ENCODE measurements at regions not wholly inside any gene's neighbourhood (a gene's known extent, or its start where the extent isn't known, plus 50 kb on each side); places are given as distances from the start of the nearest gene placed in this dataset.

DNA sequence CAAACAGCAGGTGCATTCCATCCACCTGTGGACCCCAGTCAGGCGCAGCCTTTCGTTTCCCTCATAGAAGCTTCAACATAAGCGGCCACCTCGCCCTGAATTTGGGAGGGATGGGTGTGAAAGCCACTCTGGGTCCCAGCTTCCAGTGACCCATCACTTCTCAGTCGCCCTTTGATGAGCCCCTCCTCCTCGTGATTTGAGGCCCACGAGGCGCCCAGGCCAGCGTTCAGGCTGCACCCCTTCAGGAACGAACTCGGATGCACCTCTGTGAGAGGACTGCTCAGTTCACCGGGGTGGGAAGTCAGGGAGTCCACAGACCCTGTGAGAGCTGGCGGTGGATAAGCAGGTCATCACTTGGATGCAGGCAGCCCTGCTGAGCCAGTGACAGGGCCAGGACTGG is 1118.2 kb downstream of the BRD1 start:
- DNase-seq (ENCODE audit: low spot score), result no peak

DNA sequence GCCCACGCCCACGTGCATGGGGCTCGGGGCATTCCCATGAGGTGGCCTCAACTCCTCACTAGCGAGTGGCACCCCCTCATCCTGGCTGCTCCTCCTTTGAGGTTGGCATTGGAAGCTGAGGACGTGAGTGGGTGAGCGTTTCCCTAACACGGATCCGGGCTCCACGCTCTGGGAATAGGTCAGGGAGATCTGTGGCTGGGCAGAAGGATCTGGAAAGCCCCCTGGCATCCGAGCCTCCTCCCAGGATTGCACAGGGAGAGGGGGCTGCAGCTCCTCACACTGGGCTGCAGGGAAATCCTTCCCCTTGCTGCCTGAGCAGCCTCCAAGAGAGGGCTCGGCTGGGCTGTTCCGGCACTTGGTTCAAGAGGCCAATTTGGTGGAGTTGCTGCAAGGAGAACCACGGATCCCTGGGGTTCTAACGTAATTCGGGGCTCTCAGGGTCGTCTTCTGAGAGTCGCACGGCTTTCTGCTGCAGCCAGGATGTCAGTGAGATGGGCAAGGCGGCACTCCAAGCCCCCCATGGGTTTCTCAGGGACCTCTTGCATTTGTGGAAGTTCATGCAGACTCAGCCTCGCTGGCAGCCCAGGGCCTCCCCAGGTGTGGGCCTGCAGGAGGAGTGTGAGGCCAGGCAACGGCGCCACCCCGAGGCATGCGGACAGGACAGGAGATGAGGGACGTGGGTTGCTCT is 1119.0 kb downstream of the BRD1 start:
- no peak for DNase-seq (ENCODE audit: low spot score)

DNA sequence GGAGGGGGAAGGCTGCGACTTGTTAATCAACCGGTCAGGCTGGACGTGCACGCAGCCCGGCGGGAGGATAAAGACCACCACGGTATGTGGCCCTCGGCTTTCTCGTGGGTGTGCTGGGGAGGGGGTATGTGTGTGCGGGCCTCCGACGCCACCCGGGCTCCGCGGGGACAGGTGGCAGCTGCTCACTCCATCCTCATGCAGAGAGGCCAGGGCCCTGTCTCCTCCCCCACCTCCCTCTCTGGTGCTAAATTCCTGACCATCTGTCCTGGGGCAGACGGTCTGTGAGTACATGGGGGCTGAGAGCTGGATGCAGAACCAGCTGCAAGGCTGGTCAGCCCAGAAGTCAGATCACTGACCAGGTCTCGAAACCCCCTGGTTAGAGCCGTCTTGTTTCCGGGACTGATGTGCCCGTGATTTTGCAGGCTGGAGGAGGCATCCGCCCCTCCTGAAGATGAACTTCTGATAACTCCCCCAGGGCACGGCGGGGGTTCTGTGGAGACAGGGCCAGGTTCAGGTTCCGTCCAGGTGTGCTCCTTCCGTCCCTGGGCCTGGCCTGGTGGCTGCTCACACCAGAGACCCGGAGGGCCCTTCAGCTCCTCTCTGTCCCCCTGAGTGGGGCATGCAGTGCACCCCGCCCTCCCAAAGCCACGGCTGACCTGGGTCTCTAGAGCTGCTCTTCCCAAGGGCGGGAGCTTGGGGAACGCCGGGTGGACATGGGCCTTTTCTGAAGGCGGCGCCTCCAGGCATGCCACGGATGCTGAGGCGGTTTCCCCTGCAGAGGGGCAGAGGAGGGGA is 1119.7 kb downstream of the BRD1 start:
- DNase-seq (ENCODE audit: low spot score), result no peak

DNA sequence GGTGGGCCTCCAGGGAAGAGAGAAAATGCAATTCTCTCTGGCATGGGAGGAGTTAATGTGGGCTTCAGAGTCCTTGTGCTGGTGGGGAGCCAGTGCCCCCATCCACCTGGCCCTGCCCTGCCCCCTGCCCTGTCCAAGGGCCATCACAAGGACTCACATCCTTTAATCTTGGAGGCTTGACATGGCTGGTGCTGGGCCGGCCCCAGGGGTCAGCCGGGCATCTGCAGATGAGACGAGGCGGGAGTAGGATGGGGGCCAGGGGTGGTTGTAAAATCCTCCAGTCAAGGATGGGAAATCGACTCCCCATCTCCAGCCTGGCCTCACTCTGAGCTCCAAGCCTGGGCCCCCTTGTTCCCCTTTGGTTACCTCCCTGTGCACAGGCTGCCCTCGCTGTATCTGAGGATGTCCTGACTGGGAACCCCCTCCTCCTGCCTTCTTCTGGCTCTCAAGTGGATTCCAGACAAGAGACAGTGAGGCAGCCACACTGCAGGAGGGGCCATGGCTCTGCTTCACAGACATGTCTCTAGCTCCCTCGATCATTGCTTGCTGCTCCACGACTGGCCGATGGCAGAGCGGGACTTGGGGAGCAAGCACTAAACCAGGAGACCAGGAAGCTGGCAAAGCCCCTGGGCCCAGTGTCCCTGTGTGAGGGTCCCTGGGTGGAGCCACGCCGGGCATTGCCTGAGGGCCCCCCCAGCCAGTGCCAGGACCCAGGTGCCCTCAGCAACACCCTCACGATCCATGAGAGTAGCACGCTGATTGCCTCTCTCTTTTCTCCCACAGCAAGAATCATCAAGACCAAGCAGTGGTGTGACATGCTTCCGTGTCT is 1120.5 kb downstream of the BRD1 start:
- no peak for DNase-seq (ENCODE audit: low spot score)

DNA sequence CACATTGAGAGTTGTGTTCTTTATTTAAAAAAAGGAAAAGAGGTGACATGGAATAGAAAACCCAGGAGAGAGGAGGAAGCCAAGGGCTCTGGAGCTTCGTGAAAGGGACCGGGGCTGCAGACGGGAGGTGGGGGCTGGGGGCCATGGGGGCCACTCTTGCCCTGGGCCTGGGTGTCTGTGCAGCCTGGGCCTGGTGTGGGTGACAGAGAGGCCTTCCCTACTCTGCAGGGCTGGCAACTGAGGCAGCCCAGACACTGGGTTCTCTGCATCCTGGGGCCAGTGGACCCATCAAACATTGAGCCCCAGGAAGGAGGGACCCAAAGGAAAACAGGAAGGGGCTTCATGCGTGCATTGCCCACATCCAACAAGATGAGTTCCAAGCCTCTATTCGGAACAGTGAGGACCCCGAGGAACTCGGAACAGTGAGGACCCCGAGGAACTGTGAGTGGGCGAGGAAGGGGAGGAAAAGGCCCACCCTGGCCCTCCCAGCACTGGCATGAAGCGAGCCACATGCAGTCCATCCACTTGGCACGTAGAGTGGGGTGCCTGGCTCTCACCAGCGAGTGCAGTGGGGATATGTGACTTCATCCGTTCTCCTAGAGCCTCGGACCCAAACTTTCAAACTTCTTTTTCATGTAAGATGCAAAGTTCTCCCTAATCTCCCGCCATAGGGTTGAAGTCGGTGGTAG is 1121.6 kb downstream of the BRD1 start:
- no peak for DNase-seq (ENCODE audit: low spot score)

DNA sequence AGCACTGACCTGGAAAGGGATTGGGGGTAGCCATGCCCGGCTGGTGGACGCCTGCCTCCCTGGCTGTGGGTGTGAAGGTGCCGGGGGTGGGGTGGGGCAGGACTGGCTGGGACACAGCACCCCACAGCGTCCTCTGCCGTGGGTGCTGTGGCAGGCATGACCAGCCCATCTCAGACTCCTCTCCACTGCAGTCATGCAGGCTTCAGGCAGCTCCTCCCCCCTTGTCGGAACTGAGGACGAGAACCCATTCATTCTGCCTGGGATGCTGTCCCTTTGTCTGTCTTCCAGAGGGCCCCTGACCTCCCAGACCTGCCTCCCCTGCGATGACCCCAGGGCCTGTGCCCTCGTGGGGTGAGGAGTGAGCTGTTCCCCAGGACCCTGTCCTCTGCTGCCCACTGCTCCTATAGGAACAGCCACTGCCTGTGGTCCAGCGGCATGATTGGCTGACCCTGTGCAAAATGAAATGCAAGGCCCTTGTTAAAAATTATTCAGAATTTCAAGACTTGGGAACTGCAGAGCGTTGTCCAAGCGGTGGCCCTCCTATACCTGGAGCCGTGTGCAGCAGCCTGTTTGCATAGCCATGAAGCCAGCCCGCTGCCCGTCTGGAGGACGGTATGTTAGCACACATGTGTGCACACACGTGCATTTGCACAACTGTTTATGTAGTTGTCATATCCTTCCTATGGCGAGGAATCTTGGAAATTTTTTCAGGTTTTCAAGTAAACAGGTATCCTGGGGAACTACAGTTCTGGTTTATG is 1122.3 kb downstream of the BRD1 start:
- DNase-seq (ENCODE audit: low spot score), result no peak

DNA sequence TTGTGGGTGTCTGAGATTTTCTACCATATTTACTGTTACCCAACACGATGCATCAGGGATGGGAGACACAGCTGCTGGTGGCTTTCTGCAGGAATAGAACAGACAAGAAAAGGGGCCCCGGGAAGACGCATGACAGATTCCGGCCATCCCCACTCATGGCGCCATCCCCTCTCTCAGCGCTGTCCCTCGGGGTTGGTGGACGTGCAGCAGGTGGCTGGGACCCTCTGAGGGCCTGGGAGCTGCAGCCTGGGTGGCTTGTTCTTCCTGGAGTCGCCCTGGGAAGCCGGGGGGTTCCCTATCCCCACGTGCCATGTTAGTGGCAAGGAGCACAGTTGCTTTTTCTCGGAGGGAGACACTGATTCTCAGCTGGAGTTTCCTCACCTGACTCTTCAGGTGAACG is 1123.3 kb downstream of the BRD1 start:
- no peak for DNase-seq (ENCODE audit: low spot score)

DNA sequence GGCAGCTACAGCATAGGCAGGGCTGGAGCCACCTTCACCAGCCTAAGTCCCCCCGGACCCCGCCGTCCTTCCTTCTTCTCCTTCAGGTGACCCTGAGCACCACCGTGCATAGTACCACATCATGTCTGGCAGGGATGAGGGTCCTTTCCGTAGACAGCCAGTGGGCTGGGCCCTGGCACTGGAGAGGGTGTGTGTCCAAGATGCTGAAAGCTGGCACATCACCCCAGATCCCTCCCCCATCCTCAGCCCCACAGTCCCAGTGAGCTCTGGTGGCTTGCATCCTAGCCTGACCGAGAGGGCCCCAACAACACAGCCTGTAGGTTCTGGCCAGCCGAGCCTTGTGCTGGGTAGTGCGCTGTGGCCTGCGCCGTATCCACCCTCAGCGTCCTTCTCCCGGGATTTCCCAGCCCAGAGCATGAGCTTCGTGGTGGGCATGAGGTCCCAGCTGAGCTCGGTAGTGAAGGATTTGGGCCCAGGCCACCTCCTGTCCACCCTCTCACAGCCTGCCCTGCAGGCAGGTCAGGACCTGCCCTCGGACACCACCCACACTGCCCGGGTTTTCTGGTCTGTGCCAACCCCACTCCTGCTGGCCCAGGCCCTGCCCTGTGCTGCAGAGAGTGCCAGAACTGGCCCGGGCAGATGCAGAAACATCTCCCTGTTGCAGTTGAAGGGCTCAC is 1124.3 kb downstream of the BRD1 start:
- no peak for DNase-seq (ENCODE audit: low spot score)

DNA sequence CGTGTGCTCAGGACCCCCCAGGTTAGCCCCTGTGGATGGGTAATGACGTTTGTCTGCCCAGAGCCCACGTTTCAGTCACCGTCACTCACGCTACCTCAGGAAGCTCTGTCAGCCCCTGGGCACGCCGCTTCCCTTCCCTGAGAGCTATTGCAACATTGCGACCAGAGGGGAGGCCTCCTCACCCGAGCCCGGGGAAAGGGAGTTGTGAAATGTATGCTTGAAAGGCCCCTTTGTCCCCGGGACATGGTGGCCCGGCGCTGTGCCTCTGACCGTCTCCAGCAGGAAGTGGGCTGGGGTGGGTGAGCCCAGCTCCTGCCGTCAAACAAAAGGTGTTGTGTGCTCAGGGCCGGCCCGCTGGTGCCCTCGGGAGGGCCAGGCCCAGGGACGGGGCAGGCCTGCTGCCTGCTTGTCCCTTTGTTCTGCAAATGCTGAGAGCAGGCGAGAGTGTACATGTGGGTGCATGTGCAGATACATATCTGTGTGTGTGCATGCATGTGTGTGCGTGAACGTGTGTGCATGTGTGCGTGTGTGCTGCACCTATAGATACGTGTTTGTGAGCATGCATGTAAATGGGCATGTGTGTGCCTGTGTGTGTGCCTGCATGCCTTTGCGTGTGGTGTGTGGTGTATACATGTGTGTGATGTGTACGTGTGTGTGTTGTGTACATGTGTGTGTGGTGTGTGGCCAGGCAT is 1125.0 kb downstream of the BRD1 start:
- DNase-seq (ENCODE audit: low spot score), result no peak

DNA sequence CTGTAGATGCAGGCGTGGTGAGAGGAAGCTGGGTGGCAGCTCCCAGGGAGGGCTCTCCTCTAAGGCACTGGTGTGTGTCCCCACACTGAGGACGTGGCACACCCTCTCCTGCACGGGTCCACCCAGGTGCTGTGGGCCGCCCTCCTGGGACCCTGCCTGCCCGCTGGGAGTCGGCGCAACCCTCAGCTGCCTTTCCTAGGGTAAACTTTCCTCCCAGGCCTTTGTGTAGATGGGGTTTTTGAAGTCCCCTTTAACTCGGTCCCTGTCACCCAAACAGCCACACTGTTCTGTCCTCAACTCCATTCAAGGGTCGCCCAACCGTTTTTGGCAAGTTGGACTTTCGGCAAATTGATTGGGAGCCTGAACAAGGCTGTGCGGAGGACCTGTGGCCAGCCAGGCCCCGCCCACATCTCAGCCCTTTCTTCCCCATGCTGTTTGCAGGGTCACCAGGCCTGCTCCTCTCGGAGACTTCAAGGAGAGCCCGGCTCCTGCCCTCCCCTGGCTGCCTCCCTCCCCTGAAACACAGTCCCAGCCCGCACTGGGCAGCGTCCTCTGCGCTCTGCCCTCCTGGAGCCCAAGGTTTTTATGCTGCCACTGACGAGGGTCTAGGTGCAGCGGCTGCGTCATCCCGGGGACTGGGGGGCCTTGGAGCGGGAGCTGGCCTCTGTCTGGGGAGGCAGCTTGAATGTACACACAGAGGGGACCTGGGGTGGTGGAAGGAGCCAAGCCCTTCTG is 1126.2 kb downstream of the BRD1 start:
- DNase-seq (ENCODE audit: low spot score), result no peak

DNA sequence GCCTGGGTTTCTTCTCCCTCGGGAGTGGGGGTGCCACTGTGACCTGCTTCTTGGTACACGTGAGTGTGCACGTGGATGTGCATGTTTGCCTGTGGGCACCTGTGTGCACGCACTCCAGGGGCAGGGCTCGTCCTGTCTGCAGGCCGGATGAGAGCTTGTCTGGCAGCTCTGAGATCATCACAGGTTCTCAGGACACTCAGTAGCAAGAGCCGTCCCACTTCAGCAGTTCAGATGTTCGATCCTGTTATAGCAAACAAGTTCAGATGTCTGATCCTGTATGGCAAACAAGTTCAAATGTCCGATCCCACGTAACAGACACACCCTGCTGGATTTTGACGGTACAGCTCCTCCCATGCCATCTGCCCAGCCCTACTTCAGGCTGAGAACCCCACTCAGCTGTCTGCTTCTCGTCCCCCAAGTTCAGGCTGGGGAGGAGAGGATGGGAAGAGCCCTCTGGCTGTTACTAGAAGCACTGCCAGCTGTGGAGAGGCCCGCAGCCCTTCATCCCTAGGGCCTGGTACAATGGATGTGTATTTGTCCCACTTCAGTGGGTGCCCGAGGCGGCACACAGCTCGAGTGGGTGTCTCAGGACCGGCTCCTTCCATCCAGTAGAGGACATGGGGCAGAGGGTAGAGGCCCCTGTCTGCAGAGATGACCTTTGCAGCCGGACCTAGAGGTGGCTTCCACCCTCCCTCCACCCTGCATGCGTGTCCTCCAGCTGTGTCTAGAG is 1126.9 kb downstream of the BRD1 start:
- no peak for DNase-seq (ENCODE audit: low spot score)

DNA sequence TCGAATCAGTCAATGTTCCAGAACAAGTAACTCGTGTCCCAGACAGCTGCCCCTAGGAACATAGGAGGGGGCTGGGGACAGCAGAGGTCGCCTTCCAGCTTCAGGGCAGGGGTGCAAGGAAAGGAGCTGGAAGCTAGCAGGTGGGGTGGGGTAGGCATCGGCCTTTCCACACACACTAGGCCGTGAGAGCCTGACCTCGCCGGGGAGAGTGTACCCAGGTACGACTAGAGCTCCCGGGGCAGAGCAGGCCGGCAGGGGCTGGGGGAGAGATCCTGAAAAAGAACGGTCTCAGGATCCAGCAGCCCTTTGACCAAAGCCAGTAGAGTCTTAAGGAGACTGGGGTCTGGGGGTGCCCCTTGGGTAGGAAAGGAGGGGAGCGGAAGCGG is 1127.5 kb downstream of the BRD1 start:
- DNase-seq (ENCODE audit: low spot score), result no peak

DNA sequence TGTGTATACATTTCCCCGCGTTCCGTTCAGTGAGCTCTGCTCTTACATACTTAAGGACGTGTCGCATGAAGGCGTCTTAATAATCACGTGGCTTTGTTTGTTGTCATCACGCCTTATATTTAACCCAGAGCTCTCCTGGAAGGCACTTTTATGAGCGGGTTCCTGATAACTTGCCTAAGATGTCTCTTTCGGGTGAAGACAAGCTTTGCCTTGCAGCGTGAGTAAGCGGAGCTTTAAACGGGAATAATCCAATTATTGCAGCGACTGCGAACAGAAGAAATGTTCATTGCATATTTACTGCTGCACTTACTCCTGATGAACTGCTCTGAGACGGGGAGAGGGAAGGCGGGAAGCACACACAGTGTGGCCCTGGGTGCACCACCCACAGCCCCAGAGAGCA is 1128.2 kb downstream of the BRD1 start:
- no peak for DNase-seq (ENCODE audit: low spot score)

DNA sequence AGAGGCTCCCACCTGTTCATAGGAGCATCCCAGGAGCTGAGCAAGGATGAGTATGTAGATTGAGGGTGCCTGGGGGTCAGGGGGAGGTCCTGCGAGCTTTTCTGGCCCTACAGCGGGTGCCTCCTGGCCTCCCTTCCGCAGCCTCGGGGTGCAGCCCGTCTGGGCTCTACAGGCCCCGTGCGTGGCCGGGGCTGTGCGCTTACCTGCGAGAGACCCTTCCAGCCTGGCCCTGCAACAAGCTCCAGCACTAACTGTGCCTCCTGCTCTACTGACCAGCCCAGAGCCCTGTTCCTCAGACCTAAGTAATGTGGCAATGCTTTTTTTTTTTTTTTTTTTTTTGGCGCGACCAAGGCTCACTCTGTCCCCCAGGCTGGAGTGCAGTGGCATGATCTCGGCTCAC is 1129.1 kb downstream of the BRD1 start:
- no peak for DNase-seq (ENCODE audit: low spot score)

DNA sequence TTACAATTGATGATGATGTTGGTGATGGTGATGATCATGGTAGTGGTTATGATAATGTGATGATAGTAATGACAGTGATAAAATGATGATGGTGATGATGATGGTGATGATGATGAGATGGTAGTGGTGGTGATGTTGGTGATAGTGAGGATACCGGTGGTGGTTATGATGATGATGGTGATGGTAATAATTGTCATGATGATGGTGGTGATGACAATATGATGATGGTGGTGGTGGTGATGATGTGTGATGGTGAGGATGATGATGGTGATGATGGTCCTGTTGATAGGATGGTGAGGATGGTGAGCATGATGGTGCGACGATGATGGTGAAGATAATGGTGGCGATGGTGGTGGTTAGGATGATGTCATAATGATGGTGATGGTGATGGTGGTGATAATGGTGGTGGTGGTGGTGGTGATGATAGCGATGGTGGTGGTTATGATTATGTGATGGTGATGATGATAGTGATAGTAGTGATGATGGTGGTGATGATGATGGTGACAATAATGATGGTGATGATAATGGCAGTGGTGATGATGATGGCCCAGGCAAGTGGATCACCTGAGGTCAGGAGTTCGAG is 1129.9 kb downstream of the BRD1 start:
- DNase-seq (ENCODE audit: low spot score), result no peak

DNA sequence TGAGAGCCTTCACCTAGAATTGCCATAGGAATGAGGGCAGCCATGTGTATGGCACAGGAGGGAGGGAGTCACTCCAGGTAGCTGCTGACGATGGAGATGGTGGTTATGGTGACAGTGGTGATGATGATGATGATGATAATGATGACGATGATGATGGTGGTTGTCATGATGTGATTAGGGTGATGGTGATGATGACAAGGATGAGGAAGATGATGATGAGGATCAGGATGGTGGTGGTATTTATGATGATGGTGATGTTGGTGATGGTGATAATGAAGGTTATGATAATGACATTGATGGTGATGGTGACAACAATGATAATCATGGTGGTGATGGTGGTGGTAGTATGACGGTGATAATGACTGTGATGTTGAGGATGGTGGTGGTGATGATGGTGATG is 1130.5 kb downstream of the BRD1 start:
- DNase-seq (ENCODE audit: low spot score), result no peak

DNA sequence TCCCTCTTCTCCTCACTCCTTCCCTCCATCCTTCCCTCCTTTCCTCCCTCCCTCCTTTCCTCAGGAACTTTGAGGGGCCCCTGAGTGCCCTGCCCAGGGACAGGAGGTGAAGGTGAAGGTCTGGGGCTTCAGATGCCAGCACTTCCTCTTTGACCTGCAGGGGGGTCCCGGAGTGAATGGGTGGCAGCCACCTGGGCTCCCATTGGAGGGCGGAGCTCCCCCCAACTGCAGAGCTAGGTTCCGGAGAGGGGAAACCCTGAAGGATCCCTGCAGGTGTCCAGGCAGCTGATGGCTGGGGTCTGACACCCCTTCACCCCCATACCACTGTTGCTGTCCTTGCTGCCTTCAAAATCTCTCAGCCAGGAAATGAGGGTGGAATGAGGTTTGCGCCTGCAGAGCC is 1131.3 kb downstream of the BRD1 start:
- no peak for DNase-seq (ENCODE audit: low spot score)

DNA sequence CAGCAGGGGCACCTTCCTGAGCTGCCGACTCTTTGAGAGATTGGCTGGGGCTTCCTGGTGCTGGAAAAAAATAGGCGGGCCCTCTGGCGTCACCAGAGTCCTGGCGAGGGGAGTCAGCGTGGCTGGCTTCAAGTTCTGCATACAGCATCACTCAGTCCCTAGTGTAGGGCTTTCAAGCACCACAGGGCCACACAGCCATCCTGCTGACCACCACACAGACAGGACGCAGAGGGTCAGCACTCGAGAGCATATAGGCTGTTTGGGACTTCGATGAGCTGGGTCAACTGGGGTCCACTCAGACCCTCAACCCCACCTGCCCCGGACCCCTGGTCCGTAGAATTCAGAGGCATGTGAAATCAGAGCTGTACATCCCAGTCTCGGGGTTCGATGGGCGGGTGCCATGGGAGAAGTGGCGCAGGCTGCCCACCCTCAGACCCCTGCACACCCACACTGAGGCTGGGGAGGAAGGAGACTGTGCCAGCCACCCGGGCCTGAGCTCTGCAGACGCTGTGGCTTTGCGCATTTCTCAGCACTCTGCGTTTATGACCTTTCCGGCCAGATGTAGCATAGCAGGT is 1131.9 kb downstream of the BRD1 start:
- DNase-seq (ENCODE audit: low spot score), result no peak

Data from AG08395 (cell line).